GM21381 (cell line): ENCODE measurements at regions not wholly inside any gene's neighbourhood (a gene's known extent, or its start where the extent isn't known, plus 50 kb on each side); places are given as distances from the start of the nearest gene placed in this dataset.
"Not testable (repeated sequence)": the region's sequence is repeated elsewhere in the genome, so short reads cannot be mapped to it uniquely, and the experiment has no call there.

Source experiments
- ATAC-seq: cut with Tn5 transposase; IDR thresholded peaks from one replicate; pipeline ENCODE4 v1.9.1; 2021; ENCODE audit warnings: mild to moderate bottlenecking, moderate library complexity; ENCODE audit not compliant: unreplicated experiment

DNA sequence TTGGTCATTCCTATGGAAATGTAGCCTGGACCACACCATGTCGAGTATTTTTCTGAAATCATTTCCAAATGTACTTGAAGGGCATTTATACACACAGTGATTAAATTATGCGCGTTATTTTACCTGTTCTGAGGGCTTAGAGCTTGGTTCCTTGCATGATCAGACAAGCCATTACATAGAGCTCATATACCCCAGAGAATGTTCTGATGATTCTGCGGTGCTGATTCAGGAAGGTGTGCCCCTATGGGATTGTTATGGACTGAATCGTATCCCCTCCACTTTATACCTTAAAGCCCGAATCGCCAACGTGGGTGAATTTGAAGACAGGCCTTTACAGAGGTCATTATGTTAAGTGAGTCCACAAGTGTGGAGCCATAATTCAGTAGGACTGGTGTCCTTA lies 848.9 kb downstream of the TRIML1 start:
- no peak for ATAC-seq

DNA sequence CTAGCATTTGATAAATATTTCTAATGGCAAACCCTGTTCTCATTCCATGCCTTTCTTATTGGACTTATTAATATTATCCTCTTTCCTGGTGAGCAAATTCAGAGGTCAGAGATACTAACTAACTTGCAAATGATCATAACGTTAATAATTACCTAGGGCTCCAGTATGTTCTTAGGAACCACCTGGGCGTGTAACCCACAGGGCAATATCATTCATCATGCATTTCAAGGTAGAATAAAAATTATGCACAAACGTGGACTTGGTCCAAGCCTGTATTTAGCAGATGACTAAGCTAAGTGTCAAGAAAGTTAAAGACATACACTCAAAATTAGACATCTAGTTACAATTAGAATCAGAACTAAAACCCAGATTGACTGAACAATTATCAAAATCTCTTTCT lies 850.1 kb downstream of the TRIML1 start:
- ATAC-seq: no peak

DNA sequence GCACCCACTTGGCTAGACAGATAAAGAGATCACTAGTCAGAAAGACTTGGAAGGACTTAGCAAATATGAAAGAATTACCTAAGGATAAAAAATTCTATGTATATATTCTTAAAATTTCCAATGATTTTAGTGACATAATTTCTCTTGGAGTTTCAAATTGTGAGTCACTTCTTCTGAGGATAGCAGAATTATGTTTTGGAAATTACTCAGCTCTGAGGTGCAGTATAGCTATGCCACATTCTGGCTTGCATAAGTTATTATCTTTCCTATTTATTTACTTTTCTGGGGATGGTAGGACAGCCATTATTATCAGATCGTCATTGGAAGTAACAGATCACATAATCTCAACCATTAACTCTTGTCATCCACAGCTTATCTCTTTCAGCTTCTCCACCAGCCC lies 853.5 kb downstream of the TRIML1 start:
- no peak for ATAC-seq

DNA sequence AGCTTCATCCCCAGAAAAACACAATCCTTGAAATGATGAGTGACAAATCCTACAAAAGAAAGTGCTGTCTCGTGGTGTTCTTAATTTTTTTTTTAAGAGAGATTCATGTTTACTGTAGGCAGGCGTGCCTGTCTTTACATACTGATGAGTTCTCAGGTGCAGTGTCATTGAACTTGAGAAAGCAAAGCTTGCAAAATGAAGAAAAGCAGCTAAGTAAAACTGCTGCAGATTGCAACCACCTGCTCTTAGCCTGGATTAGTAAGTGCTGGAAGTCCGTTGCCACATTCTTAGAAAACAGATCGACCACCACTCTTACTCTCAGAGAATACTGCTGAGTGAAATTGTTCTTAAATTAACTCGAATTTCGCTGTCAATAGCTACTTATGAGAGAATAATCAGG lies 854.6 kb downstream of the TRIML1 start:
- no peak for ATAC-seq

DNA sequence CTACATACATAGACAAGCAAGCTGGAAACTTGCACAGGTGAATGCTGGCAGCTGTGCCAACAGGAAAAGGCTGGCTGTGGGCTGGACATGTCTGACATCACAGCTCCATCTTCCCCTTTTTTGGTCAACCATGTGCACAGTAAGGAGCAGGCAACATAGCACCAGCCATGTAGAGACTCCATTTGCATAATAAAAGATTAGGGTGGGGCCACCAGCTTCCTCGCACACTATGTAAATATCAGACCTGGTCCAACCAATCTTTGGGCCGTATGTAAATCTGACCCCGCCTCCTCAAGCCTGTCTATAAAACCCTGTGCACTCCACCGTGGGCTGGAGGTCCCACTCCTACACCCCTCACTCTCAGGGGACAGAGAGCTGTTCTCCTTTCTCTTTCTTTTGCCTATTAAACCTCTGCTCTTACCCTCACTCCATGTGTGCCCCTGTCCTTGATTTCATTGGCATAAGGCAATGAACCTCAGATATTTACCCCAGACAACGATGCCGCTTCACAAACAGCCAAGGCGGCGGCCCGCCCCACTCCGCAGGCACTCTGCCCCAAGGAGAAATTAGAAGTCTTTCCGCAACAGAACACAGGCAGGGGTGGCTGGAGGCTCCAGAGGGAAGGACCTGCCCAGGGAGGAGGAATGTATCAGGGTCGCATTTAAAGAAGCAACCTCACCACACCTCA lies 862.2 kb downstream of the TRIML1 start:
- no peak for ATAC-seq

DNA sequence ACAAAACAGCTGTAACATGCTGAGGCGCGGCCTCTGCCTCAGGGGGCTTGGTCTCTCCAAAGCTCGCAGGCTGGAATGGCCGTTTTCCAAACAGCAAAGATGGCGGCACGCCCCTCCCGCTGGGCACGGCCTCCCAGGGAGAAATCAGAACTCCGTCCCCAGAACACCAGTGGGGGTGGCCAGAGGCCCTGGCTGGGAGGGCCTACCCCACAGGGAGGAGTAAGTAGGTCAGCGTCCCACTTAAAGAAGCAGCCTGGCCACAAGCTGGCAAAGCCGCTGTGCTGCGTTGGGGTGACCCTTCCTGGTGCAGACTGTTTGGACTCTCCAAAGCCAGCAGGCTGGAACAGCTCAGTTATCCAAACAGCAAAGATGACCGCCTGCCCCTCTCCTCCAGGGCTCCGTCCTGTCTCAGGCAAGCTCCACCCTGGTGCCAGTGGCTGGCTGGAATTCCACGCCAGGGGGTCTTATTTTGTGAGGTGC lies 862.8 kb downstream of the TRIML1 start:
- ATAC-seq: no peak

DNA sequence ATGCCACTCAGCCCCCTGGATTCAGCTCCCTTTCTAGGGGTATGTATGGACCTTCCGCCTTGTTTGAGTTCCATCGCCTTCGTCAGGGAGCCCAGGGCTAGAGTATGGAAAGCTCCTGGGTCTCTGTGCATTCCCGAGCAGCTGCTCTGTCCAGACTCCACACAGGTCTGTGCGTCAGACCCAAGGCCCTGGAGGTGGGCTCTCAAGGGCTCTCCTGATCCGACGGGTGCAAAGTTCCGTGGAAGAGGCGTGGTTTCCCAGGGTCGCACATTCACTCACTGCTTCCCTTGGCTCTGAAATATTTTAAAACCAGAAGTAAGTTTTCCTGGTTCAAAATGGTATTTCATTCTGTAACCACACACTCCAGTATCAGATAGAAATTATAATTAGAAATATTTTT lies 863.2 kb downstream of the TRIML1 start:
- ATAC-seq: no peak

DNA sequence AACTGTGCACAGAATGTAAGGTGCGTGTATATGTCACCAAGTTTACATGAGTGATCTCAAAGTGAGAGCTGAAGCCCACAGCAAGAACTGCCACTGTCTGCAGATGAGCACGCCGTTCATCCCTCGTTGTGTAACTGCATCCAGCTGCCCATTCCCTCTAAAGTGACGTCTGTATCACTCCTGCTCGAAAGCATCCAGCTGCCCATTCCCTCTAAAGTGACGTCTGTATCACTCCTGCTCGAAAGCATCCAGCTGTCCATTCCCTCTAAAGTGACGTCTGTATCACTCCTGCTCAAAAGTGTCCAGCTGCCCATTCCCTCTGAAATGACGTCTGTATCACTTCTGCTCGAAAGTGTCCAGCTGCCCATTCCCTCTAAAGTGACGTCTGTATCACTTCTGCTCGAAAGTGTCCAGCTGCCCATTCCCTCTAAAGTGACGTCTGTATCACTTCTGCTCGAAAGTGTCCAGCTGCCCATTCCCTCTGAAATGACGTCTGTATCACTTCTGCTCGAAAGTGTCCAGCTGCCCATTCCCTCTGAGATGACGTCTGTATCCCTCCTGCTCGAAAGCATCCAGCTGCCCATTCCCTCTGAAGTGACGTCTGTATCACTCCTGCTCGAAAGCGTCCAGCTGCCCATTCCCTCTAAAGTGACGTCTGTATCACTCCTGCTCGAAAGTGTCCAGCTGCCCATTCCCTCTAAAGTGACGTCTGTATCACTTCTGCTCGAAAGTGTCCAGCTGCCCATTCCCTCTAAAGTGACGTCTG lies 871.4 kb downstream of the TRIML1 start:
- ATAC-seq: not testable (repeated sequence)

DNA sequence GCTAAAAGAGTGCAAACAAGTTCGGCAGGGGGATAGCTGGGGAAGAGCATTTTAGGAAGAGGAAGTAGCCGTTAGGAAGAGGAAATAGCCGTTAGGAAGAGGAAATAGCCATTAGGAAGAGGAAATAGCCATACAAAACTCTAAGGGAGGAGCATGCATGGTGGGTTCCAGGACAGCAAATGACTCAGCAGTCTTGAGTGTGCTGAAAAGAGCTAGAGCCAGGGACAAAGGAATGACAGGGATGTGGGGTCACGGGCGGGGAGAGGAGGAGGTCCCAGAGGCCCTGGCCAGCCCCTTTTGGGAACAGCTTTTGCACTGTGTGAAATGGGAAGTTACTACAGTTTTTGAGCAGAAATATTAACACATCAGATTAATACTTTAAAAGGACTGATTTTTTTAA lies 882.6 kb downstream of the TRIML1 start:
- ATAC-seq: no peak

DNA sequence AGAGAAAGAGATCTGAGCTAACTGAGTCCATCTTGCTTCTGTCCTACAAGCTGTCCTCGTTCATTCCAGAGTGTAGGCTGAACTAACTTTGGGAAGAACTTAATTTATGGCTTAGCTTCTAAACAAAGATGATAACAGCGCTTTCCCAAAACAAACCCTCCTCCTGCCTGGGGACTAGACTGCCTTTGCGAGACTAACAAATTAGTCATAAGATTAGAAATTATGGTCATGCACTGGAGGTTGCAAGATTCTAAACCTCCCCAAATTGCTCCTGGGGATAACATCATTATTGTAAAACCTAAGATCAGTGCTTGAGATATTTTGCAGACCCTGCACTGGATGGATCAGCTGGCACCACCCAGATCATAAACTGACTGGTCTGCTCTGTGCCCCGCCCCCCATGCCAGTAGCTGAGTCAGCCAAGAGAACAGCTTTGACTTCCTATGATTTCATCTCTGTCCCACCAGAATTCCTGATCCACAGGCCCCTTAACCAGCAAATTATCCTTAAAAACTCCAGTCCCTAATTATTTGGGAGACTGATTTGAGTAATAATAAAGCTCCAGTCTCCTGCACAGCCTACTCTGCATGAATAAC lies 883.3 kb downstream of the TRIML1 start:
- ATAC-seq: no peak

DNA sequence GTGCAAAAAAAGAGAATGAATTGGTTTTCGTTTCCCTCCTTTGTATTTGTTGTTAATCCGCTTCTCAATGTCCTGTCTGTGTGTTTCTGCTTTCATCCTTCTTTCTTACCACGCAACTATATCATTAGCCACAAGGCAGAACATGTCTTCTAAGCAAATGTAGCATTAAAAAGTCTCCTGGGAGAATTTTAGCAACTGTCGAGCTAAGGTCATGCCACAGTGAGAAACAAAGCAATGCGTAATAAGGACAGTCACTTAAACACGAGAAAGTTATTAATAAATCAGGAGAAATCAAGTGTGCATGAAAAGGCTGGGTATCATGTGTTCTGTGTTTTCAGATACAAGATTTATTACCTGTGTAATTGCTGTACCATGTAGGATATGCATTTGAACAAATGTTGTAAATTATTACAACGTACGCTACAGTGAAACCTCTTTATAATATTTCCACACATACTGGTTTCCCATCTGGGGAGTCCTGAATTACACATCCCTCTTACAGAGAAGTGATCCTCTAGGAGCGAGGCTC lies 890.8 kb downstream of the TRIML1 start:
- no peak for ATAC-seq

DNA sequence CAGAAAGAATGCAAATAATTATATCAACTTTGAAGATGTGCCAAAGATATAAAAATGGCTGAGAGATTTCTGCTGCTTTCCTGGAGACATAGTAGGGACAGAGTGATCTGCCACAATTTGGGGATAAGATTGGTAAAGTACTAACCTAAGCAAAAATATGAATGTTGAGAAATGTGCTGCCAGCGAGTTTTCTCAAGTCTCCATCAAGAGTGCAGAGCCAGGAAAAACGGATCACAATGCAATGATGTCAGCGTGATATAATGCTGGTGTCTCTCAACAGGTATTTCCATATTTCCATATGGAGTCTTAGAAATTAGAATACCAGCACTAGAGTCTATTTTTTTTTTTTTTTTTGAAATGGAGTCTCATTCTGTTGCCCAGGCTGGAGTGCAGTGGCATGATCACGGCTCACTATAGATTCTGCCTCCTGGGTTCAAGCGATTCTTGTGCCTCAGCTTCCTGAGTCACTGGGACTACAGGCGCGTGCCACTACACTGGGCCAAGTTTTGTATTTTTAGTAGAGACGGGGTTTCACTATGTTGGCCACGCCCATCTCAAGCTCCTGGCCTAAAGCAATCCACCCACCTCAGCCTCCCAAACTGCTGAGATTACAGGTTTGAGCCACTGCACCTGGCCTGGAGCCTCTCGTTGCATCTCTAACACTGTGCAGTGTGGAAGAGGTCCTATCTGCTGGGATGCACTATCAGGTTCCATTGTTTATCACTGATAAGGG lies 893.5 kb downstream of the TRIML1 start:
- no peak for ATAC-seq

DNA sequence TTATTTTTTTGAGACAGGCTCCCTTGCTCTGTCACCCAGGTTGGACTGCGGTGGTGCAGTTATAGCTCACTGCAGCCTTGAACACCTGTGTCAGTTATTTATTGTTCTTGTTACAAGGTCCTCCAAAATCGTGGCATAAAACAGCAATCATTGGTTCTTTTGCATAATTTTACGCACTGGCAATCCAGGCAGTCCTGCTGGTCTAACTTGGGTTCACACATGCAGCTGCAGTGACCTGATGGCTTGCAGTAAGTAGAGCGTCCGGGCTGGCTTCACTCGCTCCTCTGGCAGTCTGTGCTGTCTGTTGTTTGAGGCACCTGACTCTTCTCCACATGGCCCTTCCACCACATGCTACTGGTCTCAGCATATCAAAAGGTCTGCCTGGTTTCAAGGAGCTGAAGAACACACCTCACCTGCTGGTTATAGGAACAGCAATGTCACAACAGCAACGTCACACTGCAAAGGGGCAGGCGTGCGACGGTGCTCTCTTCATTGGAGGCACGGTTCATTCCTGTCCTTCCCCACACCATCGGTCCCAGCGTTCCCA lies 894.6 kb downstream of the TRIML1 start:
- ATAC-seq: no peak

DNA sequence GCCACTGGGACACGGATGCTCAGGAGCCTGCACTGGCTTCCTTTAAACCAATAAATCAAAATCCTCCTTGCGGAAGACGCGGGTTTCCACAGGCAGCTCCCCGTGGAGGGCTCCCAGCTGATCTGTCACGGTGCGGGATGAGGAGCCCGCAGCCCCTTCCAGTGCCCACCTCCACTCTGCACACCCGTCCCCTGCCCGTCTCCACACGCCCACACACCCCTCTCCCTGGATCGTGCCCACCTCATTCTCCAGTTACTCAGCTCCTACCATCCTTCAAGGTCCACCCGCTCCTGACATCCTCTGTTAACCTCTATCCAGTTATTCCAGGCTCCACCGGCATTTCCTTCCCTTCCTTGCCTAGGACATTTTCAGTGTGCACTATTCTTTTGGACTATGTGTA lies 895.9 kb downstream of the TRIML1 start:
- no peak for ATAC-seq

DNA sequence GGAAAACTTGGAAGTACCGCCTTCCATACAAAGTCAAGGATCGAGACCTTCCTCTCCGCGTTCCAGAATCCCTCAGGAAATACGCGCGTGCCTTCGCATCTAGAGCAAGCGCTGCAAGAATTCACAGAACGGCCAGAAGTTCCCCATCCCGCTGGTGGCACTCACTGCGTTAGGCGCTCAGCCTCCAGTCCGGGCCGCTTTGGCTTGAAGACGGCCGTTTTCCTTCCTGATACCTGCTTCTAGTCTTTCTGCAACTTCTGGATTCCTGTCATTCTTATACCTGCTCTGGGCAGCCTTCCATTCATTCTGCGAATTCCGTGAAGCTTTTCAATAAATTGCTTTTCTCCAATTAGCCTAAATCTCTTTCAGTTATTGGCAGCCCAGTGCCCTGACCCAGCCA lies 896.4 kb downstream of the TRIML1 start:
- ATAC-seq: no peak

DNA sequence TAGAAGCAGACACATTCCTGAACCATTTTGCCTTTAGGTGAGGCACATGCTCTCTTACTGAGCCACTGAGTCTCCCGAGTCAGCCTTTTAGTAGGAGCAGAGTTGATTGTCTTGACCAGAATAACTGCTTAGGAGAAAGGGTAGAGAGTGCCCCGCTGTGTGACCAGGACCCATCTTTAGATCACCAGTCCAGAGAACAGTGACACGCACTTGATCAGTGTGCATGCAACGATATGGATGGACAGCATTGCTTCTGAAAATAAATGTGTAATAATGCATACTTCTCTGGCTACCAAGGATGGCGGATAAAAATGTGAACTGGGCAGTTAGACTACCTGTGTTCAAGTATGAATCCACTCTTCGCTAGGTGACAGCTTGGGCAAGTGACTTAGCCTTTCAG lies 897.7 kb downstream of the TRIML1 start:
- ATAC-seq: no peak

DNA sequence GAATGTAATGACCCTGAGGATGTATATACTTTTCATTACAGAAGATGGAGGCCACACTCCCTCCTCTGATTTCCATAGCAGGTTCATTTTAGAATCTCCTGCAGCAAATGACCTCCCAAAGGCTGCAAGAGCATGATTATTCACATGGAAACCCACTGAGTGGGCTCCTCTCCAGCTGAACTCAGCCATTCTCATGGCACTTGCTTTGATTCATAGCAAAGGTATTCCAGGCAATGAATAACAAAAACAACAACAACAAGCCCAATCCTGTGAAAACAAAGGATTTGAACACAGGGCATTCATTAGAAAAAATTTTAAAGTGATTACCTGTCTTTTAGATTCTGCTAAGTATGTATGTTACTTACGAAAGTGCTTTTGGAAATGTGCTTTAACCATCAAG lies 894.0 kb upstream of the FRG1 start:
- no peak for ATAC-seq

DNA sequence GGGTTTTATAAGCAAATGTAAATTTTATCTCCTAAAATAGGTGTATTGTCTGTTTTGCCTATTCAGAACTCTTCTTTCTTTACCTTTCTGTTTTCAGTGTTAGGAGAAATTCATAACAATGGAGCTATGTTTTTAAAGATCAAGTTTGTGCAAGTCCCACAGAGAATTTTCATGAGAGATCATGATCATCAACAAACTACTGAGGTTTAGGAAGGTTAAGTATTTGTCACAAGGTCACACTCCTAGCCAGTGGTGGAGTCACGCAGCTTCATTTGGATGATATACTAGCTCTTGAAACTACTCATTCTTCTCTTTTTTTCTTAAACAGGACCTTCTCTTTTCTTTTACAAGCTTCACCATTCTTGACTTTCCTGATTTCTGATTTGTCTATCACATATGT lies 892.6 kb upstream of the FRG1 start:
- no peak for ATAC-seq

DNA sequence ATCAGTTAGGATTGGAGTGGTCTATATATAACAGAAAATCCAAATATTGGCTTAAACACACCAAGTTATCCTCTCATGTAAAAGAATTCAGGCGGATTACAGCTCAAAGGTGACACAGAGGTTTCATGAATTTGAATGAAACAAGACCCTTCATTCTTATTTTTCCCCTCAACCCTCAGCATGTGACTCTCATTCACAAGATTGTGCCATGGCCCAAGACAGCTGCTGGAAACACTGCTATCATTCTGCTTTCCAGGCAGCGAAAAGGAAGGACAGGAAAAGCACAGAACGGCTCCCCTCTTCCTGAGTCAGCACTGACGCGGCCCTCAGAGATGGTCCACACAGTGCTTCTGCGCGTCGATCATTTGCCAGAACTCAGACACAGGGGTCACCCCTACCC lies 891.0 kb upstream of the FRG1 start:
- ATAC-seq: no peak

DNA sequence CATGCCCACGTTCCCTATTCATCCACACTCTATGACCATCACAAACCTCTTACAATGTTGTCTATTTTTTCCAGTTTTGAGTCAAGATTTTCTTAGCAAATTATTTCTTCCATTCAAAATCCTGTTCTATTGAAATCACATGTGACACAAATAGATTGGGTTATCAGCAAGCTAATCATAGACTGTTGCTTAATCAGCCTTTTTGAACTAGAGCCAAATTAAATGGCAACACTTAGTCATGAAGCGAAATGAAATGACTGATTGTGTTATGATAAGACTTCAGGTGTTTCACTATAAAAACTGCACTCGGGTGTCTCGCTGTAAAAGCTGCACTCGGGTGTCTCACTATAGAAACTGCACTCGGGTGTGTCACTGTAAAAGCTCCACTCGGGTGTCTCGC lies 890.0 kb upstream of the FRG1 start:
- ATAC-seq: no peak

DNA sequence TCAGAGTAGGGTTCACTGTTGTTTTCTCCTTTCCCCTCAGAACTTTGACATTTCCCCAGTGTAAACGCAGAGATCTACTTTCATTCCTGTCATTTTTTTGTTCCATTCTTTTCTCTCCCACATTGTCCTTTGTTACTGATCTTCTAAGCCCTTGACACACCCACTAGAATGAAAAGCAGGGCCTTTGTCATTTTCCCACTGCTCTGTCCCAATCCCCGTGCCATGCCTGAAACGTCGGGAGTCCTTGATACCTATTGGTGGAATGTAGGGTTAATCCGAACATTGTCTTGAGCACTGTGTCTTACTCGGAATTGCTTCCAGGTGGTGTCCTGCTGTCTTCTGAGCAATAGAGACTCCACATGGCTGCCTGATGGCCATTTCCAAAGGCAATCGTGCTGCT lies 887.1 kb upstream of the FRG1 start:
- ATAC-seq: no peak
